IMR-90 (cell line): ENCODE measurements at regions not wholly inside any gene's neighbourhood (a gene's known extent, or its start where the extent isn't known, plus 50 kb on each side); places are given as distances from the start of the nearest gene placed in this dataset.

Experiments used
- ATAC-seq: fragments of 200-7000 bp; cut with Tn5 transposase; 2 replicates; pipeline ENCODE4 v1.9.1; 2020; ENCODE audit warnings: low read depth, mild to moderate bottlenecking, moderate library complexity
- BruUV-seq: library from RNA; stranded (reverse); fragments of 400-500 nt; replicated peaks from 2 replicates; lab custom pipeline; 2021; lab: Mats Ljungman, UMichigan
- CTCF ChIA-PET: fragments of 300-600 bp; formaldehyde crosslinking; extraction: SDS; loops from one replicate; lab custom pipeline; 2021; ENCODE audit warnings: antibody characterized with exemption; lab: Yijun Ruan, JAX
- POLR2A ChIA-PET: fragments of 300-600 bp; sonication (Branson Sonifier 250); formaldehyde crosslinking; loops from one replicate; lab custom pipeline; 2022; ENCODE audit warnings: antibody characterized with exemption; ENCODE audit not compliant: unreplicated experiment; lab: Charles Lee
- DNase-seq: peaks from one replicate; pipeline ENCODE4 v3.0.0; 2013
- H2AFZ ChIP-seq: replicated peaks from 2 replicates; pipeline ENCODE3; 2013; ENCODE audit warnings: low read length, mild to moderate bottlenecking; ENCODE audit not compliant: poor library complexity
- H2AK5ac ChIP-seq: 2 replicates; pipeline ENCODE4 v1.6.1; 2013; ENCODE audit warnings: low read depth, low read length, inconsistent platforms
- H2AK9ac ChIP-seq: replicated peaks from 2 replicates; pipeline ENCODE3; 2013; ENCODE audit warnings: mild to moderate bottlenecking, low read depth, low read length, moderate library complexity; ENCODE audit not compliant: poor library complexity
- H2BK120ac ChIP-seq: 2 replicates; pipeline ENCODE4 v1.6.1; 2013; ENCODE audit warnings: low read depth, low read length, inconsistent platforms
- H2BK15ac ChIP-seq: 3 replicates; pipeline ENCODE4 v1.6.1; 2013; ENCODE audit warnings: low read depth, low read length, inconsistent platforms
- H2BK20ac ChIP-seq: 2 replicates; pipeline ENCODE4 v1.6.1; 2013; ENCODE audit warnings: low read depth, mild to moderate bottlenecking, inconsistent platforms, low read length, moderate library complexity
- H2BK5ac ChIP-seq: 2 replicates; pipeline ENCODE4 v1.6.1; 2013; ENCODE audit warnings: mild to moderate bottlenecking, low read depth, low read length, inconsistent platforms; ENCODE audit not compliant: poor library complexity, severe bottlenecking
- H3K14ac ChIP-seq: replicated peaks from 2 replicates; pipeline ENCODE4 v1.6.1; 2013; ENCODE audit warnings: low read depth, low read length, inconsistent platforms
- H3K18ac ChIP-seq: 2 replicates; pipeline ENCODE4 v1.6.1; 2013; ENCODE audit warnings: low read depth, low read length, control low read depth
- H3K23ac ChIP-seq: 2 replicates; pipeline ENCODE4 v1.6.1; 2013; ENCODE audit warnings: low read depth, low read length, inconsistent platforms
- H3K27ac ChIP-seq: 2 replicates; pipeline ENCODE4 v1.5.1; 2013; ENCODE audit warnings: mild to moderate bottlenecking, control low read depth, low read length; ENCODE audit not compliant: insufficient read depth
- H3K27me3 ChIP-seq: 2 replicates; pipeline ENCODE4 v1.6.1; 2013; ENCODE audit warnings: low read length; ENCODE audit not compliant: control insufficient read depth, insufficient read depth
- H3K36me3 ChIP-seq: 2 replicates; pipeline ENCODE4 v1.6.1; 2013; ENCODE audit warnings: low read length, mixed read lengths; ENCODE audit not compliant: control insufficient read depth, insufficient read depth
- H3K4ac ChIP-seq: 2 replicates; pipeline ENCODE4 v1.6.1; 2013; ENCODE audit warnings: low read depth, low read length, inconsistent platforms
- H3K4me1 ChIP-seq: 2 replicates; pipeline ENCODE4 v1.6.1; 2013; ENCODE audit warnings: low read length, mixed read lengths; ENCODE audit not compliant: control insufficient read depth, insufficient read depth
- H3K4me2 ChIP-seq: 2 replicates; pipeline ENCODE4 v1.6.1; 2013; ENCODE audit warnings: low read depth, mild to moderate bottlenecking, control low read depth, low read length, moderate library complexity
- H3K4me3 ChIP-seq: 2 replicates; pipeline ENCODE4 v1.5.1; 2013; ENCODE audit warnings: low read depth, mild to moderate bottlenecking, control low read depth, low read length, moderate library complexity; ENCODE audit not compliant: insufficient read depth
- H3K56ac ChIP-seq: 2 replicates; pipeline ENCODE4 v1.6.1; 2013; ENCODE audit warnings: low read length, inconsistent platforms; ENCODE audit not compliant: insufficient read depth; ENCODE audit errors: extremely low read depth
- H3K79me1 ChIP-seq, 2 experiments: 2 replicates each; pipeline ENCODE4 v1.6.1; 2013; ENCODE audit warnings: low read length in 2 of 2, inconsistent platforms in 1 of 2, low read depth in 1 of 2
- H3K9ac ChIP-seq: 2 replicates; pipeline ENCODE4 v1.6.1; 2013; ENCODE audit warnings: low read depth, low read length, control low read depth
- H3K9me1 ChIP-seq: 2 replicates; pipeline ENCODE4 v1.6.1; 2013; ENCODE audit warnings: low read length, inconsistent platforms; ENCODE audit not compliant: insufficient read depth
- H3K9me3 ChIP-seq: 2 replicates; pipeline ENCODE4 v1.6.1; 2013; ENCODE audit warnings: low read length; ENCODE audit not compliant: control insufficient read depth, insufficient read depth
- H4K20me1 ChIP-seq: 2 replicates; pipeline ENCODE4 v1.6.1; 2013; ENCODE audit warnings: low read length, inconsistent platforms; ENCODE audit not compliant: insufficient read depth
- H4K5ac ChIP-seq: 2 replicates; pipeline ENCODE4 v1.6.1; 2013; ENCODE audit warnings: mild to moderate bottlenecking, low read depth, low read length, control low read depth
- H4K8ac ChIP-seq, 2 experiments: 2 replicates each; pipeline ENCODE4 v1.6.1; 2013; ENCODE audit warnings: low read depth in 2 of 2, low read length in 2 of 2, control low read depth in 1 of 2, inconsistent platforms in 1 of 2
- H4K91ac ChIP-seq: 2 replicates; pipeline ENCODE4 v1.6.1; 2013; ENCODE audit warnings: low read depth, low read length, inconsistent platforms; ENCODE audit not compliant: insufficient read depth
- BHLHE40 ChIP-seq: fragments of 150-350 bp; IDR thresholded peaks from 2 replicates; pipeline ENCODE4 v1.6.1; 2016; ENCODE audit warnings: mild to moderate bottlenecking, low read depth, low read length
- CEBPB ChIP-seq: IDR thresholded peaks from 2 replicates; pipeline ENCODE4 v1.6.1; 2012; ENCODE audit warnings: low read depth, low read length, improper control_type of control experiment
- CHD1 ChIP-seq: IDR thresholded peaks from 2 replicates; pipeline ENCODE4 v1.6.1; 2012; ENCODE audit warnings: low read depth, low read length, improper control_type of control experiment
- ELK1 ChIP-seq: fragments of 150-350 bp; IDR thresholded peaks from 2 replicates; pipeline ENCODE4 v1.6.1; 2016; ENCODE audit warnings: low read depth, mild to moderate bottlenecking, low read length, moderate library complexity, borderline replicate concordance
- FOS ChIP-seq: fragments of 150-350 bp; IDR thresholded peaks from 2 replicates; pipeline ENCODE4 v1.6.1; 2016; ENCODE audit warnings: low read depth, low read length
- MAFK ChIP-seq: IDR thresholded peaks from 2 replicates; pipeline ENCODE4 v1.6.1; 2012; ENCODE audit warnings: low read depth, low read length, improper control_type of control experiment
- MAZ ChIP-seq: IDR thresholded peaks from 2 replicates; pipeline ENCODE4 v1.6.1; 2012; ENCODE audit warnings: low read depth, mild to moderate bottlenecking, low read length, improper control_type of control experiment, moderate library complexity, borderline replicate concordance
- POLR2A ChIP-seq: IDR thresholded peaks from 2 replicates; pipeline ENCODE4 v1.6.1; 2012; ENCODE audit warnings: mild to moderate bottlenecking, low read depth, low read length
- RAD21 ChIP-seq: IDR thresholded peaks from 2 replicates; pipeline ENCODE4 v1.6.1; 2012; ENCODE audit warnings: low read length, improper control_type of control experiment
- RFX5 ChIP-seq: IDR thresholded peaks from 2 replicates; pipeline ENCODE4 v1.8.0; 2012; ENCODE audit warnings: low read depth, mild to moderate bottlenecking, low read length, moderate library complexity
- SMC3 ChIP-seq: fragments of 150-350 bp; IDR thresholded peaks from 2 replicates; pipeline ENCODE4 v1.6.1; 2016; ENCODE audit warnings: low read depth, mild to moderate bottlenecking, antibody characterized with exemption, low read length, moderate library complexity
- USF2 ChIP-seq: fragments of 150-350 bp; IDR thresholded peaks from 2 replicates; pipeline ENCODE4 v1.6.1; 2017; ENCODE audit warnings: mild to moderate bottlenecking, antibody characterized with exemption, low read length, low read depth
- WGBS, 2 experiments: methylation state at CpG; one replicate each; pipeline versions ENCODE4 v1.1.5 to v1.1.7; 2013; ENCODE audit warnings: missing lambda C conversion rate in 2 of 2; ENCODE audit not compliant: insufficient read length in 1 of 2; ENCODE audit errors: extremely low coverage in 2 of 2; 5-methylcytosine and 5-hydroxymethylcytosine counted together
- dilution Hi-C: fragments of 300-500 bp; cut with HindIII; formaldehyde crosslinking; loops from one replicate; pipeline ENCODE4 v1.14.3; 2018; ENCODE audit warnings: low sequenced_read_pairs; ENCODE audit not compliant: unreplicated experiment
- in situ Hi-C: fragments of 300-500 bp; cut with MboI; formaldehyde crosslinking; loops from 3 replicates; pipeline ENCODE4 v1.14.3; 2019; ENCODE audit warnings: low sequenced_read_pairs, inconsistent platforms, mixed read lengths
- intact Hi-C: fragments of 100-400 bp; cut with micrococcal nuclease; formaldehyde crosslinking; loops from 2 replicates; pipeline ENCODE4 v1.10.0; 2022

GRCh38 chr1:199529324-199529723, 498.2 kb upstream of the NR5A2 start:
- Histone ChIP-seq H4K8ac (no peak overlapping the region), H3K23ac (no peak overlapping the region), H3K18ac (peak overlapping the region; percentile 13), H3K79me1 (no peaks in the 10 kb centered on the region), H2AK5ac (no peak overlapping the region), H2BK20ac (no peak overlapping the region), H4K20me1 (no peaks in the 10 kb centered on the region), H3K27me3 (no peaks in the 10 kb centered on the region), H2AFZ (no peak overlapping the region), H2BK15ac (no peak overlapping the region), H2BK120ac (no peak overlapping the region), H3K9me3 (peaks cover 3% of the 10 kb centered on the region; the same call in 1 of the 2 replicates), H3K56ac (no peak overlapping the region), H3K36me3 (no peaks in the 10 kb centered on the region), H4K91ac (no peak overlapping the region), H3K14ac (no peak overlapping the region), H3K27ac (no peak overlapping the region; the same call in 1 of the 2 replicates), H4K5ac (no peak overlapping the region; the same call in 1 of the 2 replicates), H3K4ac (no peak overlapping the region), H3K9me1 (no peaks in the 10 kb centered on the region), H3K4me1 (peaks cover 2% of the 10 kb centered on the region; the same call in 1 of the 2 replicates), H3K9ac (no peak overlapping the region), H2AK9ac (no peak overlapping the region), H3K4me3 (no peak overlapping the region), H3K4me2 (no peak overlapping the region), H2BK5ac (no peak overlapping the region)
- in situ Hi-C loops (no loop called here), intact Hi-C loops (no loop called here), dilution Hi-C loops (no loop called here)
- DNase-seq (no peak), ATAC-seq (no peak)
- TF ChIP-seq ELK1: no peak
- no peak for TF ChIP-seq BHLHE40
- no peak for TF ChIP-seq USF2
- no peak for TF ChIP-seq RFX5
- no peak for TF ChIP-seq FOS
- no peak for TF ChIP-seq POLR2A
- no peak for TF ChIP-seq MAFK
- no peak for TF ChIP-seq CEBPB
- TF ChIP-seq RAD21: no peak
- no peak for TF ChIP-seq MAZ
- no peak for TF ChIP-seq SMC3
- no peak for TF ChIP-seq CHD1
- no TSS peak for BruUV-seq
- CTCF ChIA-PET: interaction anchor here (0.6 kb wide), 1 partner anchor 316 kb away, joined by 7 read pairs; no protein-coding TSS in a partner anchor
- WGBS, 2 experiments: no CpG with 5 or more reads among the region's 1 CpG
- POLR2A ChIA-PET: no interaction called here
